H7 (cell line): ENCODE measurements at regions not wholly inside any gene's neighbourhood (a gene's known extent, or its start where the extent isn't known, plus 50 kb on each side); places are given as distances from the start of the nearest gene placed in this dataset.
"Not testable (repeated sequence)": the region's sequence is repeated elsewhere in the genome, so short reads cannot be mapped to it uniquely, and the experiment has no call there.

ENCODE experiments used
- DNase-seq: peaks from one replicate; pipeline ENCODE4 v3.0.0; 2012
- H3K27me3 ChIP-seq: 2 replicates; pipeline ENCODE4 v1.6.0; 2011; ENCODE audit warnings: mild to moderate bottlenecking, low read length; ENCODE audit not compliant: control insufficient read depth, insufficient read depth
- H3K36me3 ChIP-seq: replicated peaks from 2 replicates; pipeline ENCODE4 v1.5.1; 2011; ENCODE audit warnings: low read length; ENCODE audit not compliant: control insufficient read depth, insufficient read depth
- H3K4me3 ChIP-seq: 2 replicates; pipeline ENCODE4 v1.5.1; 2011; ENCODE audit warnings: low read depth, mild to moderate bottlenecking, control low read depth, low read length, moderate library complexity; ENCODE audit not compliant: insufficient read depth

DNA sequence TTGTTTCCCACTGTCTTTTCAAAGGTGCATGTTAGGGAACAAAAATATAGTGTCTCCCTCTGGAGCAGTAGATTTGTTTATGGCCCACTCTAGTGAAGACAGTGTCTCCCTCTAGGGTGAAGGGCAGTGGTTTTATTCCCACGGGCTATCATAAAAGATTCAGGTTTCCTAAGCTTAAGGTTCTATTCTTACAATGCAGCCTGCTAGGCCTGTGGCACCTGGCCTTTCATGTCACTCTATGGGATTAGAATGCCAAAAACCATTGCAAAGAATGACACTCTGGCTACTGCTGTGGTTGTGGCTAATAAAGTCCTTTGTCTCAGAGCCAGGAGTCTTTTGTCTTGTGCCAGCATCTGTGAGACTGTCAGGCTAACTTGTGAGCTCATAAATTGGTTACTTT, 92.6 kb upstream of the GPR39 start:
- H3K27me3 ChIP-seq, H3K36me3 ChIP-seq, DNase-seq, H3K4me3 ChIP-seq: not testable (repeated sequence)

DNA sequence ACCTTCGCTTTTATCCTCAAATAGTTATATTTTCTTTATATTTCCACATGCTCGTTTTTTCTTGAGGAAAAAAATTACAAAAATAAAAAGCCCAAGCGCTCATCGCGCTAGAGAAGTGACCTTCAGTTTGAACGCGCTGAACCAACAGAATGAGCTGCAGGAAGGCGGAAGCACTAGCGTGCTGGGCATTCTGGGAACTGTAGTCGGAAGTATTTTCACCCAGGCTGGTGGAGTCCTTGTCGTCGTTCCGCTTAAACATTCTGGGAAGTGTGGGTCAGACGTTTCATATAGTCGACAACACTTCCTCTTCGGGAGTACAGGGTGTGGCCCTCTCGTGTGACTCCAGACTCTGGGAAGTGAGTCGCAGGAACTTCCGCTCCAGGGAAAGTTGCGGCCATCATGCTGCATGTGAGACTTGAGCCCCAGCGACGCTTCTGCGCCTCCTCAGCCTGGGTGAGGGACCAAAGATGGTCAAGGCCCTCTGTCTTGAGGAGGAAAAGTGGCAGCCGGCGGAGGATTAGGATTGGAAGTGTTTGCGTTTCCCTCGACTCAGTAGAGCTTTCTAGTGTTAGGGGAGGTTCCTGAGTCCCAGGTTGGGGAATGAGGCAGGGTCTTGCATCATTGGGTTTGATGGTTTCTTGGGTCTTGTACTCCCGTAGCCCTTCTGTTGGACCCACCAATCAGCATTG, 84.1 kb upstream of the GPR39 start:
- not testable (repeated sequence) for H3K27me3 ChIP-seq, H3K36me3 ChIP-seq, DNase-seq, H3K4me3 ChIP-seq

DNA sequence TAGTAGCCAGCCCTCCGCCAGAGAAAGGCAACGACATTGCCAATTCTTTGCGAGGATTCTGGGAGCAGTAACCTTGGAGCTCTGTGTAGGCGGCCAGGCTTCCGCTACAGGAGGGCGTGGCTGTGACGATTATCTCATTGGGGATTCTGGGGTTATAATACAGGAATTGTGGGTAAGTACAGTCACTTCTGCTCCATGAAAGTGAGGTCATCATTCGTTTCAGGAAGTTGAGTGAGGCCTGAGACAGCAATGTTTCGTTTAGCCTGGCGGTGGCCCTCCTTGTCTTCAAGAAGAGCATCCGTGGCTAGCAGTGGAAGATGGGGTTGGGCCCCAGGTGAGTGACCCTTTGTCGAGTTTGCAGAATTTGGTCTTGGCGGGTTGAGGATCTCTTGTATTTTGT, 79.5 kb upstream of the GPR39 start:
- DNase-seq, H3K27me3 ChIP-seq, H3K36me3 ChIP-seq, H3K4me3 ChIP-seq: not testable (repeated sequence)

DNA sequence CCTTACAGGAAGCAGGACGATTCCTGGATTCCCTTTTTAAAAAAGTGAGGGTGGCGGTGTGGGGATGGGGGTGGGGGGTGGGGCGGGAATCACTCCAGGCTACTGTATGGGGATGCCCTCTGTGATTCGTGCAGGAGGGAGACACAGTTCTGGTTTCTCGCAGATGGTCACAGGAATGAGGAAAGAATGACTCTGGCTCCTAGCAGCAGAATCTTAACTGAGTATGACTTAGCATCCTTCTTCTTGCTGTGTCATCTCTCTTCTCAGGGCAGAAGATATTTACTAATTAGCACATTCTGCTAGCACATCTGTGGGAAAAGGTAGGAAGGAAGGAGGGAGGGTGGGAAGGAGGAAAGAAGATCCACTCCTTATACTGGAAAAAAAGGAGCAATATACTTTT, 78.8 kb upstream of the GPR39 start:
- H3K4me3 ChIP-seq, H3K36me3 ChIP-seq, H3K27me3 ChIP-seq, DNase-seq: not testable (repeated sequence)

DNA sequence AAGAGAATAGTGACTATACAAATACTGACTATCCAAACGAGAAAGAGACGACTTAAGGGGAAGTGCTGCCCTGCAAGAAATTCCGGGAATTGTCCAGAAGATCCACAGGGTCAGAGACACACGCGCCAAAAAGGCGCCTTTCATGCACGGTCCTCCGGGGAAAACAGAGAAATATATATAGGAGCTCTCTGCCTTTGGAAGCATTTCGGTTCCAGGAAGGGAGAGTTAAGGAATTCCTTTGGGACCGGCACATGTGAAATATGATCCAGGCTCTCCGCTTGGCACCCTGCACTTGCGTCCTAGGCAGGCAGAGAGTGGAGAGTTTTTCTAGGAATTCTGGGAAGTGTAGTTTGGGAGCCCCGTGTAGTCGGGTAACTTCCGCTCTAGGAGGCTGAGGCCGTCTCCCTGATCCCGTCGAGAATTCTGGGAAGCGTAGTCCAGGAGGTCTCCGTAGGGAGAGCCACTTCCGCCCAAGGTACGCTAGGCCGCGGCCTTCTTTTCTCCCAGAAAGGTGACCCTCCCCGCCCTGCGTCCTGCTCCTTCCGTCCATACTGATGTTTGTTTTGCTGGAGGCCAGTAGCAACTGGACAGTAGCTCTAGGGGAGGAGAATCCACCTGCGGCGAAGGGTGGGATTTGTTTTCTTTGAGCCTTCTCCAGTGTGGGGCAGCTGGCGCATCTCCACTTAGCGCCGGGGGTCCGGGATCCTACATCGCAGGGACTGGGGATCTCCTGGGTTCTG, 69.4 kb upstream of the GPR39 start:
- H3K4me3 ChIP-seq: peak overlapping the region; percentile 35
- not testable (repeated sequence) for DNase-seq, H3K36me3 ChIP-seq, H3K27me3 ChIP-seq

DNA sequence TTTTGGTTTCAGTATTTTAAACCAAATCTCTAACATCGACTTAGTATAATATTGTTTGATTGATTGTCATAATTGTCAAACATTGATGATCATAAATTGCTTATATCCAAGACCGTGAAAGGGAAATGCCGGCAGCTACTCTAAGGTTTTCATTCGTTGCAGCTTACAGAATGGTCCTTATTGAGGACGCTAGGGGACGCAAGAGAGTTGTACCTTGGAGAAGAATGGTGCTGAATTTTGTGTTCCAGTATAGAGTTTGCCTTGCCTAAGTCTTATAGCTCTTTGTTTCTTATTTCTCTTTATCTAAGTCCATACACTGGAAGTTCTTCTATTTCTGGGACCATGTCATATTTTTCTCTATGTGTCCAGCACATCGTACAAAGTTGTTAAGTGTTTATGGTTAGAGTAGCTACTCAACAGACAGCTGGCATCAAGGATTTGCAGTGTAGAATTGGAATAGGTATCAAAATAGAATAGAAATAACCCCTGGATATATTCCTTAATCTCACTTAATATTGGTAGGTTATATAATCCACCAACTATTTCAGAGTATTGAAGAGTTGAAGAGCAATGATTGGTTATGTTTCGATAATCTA, 67.4 kb upstream of the GPR39 start:
- H3K4me3 ChIP-seq, H3K27me3 ChIP-seq, H3K36me3 ChIP-seq, DNase-seq: not testable (repeated sequence)

DNA sequence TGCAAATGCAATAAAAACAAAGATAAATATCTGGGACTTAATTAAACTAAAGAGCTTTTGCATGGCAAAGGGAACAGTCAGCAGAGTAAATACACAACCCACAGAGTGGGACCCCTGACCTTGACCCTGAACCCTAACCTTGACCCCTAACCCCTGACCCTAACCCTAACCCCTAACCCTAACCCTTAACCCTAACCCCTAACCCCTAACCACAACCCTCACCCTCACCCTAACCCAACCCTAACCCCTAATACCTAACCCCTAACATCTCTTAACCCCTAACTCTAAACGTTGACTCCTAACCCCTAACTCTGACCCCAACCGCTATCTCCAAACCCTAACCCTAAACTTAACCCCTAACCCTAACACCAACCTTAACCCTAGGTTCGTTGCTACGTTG, 64.9 kb upstream of the GPR39 start:
- not testable (repeated sequence) for H3K27me3 ChIP-seq, H3K36me3 ChIP-seq, DNase-seq, H3K4me3 ChIP-seq

DNA sequence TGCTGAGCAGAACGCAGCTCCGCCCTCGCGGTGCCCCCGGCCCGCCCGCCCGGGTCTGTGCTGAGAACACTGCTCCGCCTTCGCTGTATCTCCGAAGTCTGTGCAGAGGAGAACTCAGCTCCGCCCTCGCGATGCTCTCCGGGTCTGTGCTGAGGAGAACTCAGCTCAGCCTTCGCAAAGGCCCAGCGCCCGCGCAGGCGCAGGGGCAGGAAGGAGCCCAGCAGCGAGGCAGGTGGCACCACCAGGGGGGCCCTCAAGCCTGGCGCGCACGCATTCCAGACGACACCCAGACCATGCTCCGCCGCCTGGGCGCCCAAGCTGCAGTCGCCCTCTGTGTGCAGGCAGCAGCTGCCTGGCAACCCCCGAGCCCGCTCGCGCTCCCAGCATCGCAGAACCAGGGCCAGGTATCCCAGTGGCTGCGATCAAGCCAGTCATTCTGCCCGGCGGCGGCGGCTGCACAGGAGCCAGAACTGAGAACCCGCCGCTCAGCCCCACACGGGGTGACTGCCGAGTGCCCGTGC, 64.1 kb upstream of the GPR39 start:
- peak; percentile 62 for DNase-seq
- not testable (repeated sequence) for H3K27me3 ChIP-seq, H3K36me3 ChIP-seq
- H3K4me3 ChIP-seq: peak overlapping the region; percentile 41

DNA sequence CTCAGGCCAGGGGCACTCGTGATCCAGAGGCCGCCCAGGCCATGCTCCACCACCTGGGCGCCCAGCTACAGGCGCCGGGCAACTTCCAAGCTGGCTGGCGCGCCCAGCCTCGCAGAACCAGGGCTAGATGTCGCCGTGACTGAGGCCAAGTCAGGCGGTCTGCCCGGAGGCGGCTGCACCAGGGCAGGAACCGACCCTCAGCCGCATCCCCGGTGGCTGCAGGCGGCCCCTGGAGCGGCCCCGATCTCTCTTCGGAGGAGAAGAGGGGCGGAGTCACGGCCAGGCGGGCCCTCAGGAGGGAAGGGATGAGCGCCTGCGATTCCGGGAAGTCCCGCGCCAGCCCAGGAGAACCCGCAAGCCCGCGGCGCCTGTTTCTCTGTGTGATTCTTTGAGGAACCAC, 63.2 kb upstream of the GPR39 start:
- not testable (repeated sequence) for H3K36me3 ChIP-seq, H3K27me3 ChIP-seq
- peak; percentile 70 for DNase-seq
- H3K4me3 ChIP-seq: peak overlapping the region; percentile 41

DNA sequence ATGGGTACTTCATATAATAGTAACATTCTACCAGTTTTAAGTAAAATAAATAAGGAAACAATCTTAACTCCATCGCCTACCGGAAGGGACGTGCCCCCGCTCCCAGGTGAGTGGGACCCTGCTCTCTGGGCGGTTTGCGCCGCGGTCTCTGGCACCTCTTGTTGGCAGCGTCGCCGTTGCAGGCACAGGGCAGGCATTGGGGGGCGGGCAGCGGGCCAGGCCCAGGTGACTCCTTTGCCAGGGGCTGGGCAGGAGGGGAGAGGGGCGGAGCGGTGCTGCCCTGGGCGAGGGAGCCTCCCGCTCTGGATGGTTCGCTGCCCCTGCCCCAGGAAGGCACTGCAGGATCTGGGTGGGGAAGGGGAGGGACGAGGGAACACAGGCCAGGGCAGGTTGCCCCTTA, 55.6 kb upstream of the GPR39 start:
- not testable (repeated sequence) for H3K27me3 ChIP-seq, H3K36me3 ChIP-seq, H3K4me3 ChIP-seq, DNase-seq

DNA sequence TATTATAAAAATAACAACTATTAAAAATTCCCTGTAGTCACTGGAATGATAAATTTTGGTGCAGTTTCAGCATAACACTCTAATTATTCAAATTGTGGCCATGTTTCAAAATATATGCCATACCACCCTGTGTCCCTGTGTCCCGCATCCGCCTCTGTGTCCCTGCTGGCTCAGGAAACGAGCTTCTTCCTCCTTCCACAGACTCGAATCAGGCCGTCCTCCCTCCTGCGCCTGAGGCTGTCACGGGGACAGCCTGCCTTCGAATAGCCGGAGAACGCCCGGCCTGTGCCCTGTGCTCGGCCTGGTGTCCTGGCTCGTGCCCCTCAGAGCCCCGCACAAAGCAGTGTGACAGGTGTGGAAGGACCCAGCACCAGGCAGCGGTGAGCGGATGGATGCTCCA, 55.1 kb upstream of the GPR39 start:
- not testable (repeated sequence) for DNase-seq, H3K27me3 ChIP-seq, H3K36me3 ChIP-seq, H3K4me3 ChIP-seq

DNA sequence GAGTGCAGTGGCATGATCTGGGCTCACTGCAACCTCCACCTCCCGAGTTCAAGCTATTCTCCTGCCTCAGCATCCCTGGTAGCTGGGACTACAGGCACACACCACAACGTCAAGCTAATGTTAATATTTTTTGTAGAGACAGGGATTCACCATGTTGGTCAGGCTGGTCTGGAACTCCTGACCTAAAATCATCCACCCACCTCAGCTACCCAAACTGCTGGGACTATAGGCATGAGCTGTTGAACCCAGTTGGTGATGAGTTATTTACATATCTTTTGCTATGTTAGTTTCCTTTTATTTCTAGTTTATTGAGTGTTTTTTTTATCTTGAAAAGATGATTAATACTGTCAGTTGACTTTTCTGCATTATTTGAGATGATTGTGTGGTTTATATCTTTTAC, 53.3 kb upstream of the GPR39 start:
- not testable (repeated sequence) for H3K27me3 ChIP-seq, H3K4me3 ChIP-seq, DNase-seq

DNA sequence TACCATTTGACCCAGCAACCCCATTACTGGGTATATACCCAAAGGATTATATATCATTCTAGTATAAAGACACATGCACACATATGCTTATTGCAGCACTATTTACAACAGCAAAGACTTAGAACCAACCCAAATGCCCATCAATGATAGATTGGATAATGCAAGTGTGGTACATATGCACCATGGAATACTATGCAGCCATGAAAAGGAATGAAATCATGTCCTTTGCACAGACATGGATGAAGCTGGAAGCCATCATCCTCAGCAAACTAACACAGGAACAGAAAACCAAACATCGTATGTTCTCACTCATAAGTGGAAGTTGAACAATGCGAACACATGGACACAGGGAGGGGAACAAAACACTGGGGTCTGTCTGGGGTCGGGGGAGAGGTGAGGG, 50.6 kb upstream of the GPR39 start:
- H3K36me3 ChIP-seq, DNase-seq, H3K4me3 ChIP-seq, H3K27me3 ChIP-seq: not testable (repeated sequence)

More for the DNA sequence above, 53.3 kb upstream of the GPR39 start:
- not testable (repeated sequence) for H3K36me3 ChIP-seq

DNA sequence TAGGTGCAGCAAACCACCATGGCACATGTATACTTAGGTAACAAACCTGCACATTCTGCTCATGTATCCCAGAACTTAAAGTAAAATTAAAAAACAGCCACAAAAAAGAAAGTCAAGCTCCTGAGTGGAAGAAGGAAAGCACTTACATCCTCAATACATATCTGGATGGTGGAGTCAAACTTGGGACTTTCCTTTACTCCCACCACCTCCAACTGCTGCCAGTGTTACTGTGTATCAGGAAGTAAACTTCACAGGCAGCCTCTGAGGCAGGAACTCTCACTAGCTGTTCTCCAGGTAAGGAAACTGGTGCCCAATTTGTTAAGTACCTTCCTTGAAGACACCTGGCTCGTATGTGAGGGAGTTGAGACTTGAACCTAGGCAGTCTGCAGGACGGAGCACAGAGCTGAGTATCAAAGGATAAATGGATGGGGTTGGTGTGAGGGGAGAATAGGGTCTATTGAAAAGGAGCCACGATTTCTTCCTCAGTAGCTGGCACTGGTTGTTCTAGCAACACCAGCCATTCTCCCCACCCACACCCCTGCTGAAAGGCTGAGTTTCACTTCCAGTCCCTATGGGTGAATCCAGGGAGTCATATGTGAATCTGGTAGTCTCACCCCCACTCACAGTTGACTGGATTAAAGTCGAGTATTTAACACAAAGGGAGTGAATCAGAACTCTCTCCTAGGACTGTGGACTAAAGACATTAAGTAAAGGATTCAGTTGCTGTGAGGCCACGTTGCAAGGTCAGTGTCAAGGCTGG, 50.0 kb upstream of the GPR39 start:
- no peak for DNase-seq
- Histone ChIP-seq H3K36me3 (no peaks in the 10 kb centered on the region), H3K4me3 (no peak overlapping the region), H3K27me3 (no peaks in the 10 kb centered on the region)
